Astrocyte (in vitro differentiated cells and primary cell): ENCODE measurements at regions not wholly inside any gene's neighbourhood (a gene's known extent, or its start where the extent isn't known, plus 50 kb on each side); places are given as distances from the start of the nearest gene placed in this dataset.

Source experiments
- EZH2 ChIP-seq: IDR thresholded peaks from 2 replicates; pipeline ENCODE4 v1.6.1; 2012; ENCODE audit warnings: mild to moderate bottlenecking, low read length, inconsistent platforms; ENCODE audit not compliant: insufficient read depth
- TF ChIP-seq, protein P1 (sequence below): IDR thresholded peaks from 2 replicates; pipeline ENCODE4 v1.5.1; 2011; ENCODE audit warnings: low read depth, mild to moderate bottlenecking, inconsistent platforms, low read length, moderate library complexity; ENCODE audit not compliant: insufficient read depth

DNA sequence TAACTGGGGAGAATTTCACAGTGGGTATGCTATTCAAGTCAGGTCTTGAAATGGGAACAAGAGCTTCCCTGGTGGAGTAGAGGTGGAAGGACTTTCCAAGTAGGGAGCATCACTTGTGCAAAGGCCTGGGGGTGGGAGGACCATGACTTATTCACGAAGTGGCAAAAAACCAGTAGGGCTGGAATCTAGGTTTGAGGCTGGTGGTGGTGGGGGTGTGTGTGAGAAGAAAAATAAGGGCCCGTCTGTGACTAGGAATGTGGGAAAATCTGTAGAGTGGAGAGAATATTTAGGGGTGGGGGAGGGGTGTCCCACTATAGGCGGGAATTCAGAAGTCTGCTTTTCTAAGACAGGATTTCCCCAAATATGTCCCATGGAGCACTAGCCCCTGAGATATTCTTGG lies 271.9 kb upstream of the TBL1XR1 start:
- TF ChIP-seq, protein P1, sequence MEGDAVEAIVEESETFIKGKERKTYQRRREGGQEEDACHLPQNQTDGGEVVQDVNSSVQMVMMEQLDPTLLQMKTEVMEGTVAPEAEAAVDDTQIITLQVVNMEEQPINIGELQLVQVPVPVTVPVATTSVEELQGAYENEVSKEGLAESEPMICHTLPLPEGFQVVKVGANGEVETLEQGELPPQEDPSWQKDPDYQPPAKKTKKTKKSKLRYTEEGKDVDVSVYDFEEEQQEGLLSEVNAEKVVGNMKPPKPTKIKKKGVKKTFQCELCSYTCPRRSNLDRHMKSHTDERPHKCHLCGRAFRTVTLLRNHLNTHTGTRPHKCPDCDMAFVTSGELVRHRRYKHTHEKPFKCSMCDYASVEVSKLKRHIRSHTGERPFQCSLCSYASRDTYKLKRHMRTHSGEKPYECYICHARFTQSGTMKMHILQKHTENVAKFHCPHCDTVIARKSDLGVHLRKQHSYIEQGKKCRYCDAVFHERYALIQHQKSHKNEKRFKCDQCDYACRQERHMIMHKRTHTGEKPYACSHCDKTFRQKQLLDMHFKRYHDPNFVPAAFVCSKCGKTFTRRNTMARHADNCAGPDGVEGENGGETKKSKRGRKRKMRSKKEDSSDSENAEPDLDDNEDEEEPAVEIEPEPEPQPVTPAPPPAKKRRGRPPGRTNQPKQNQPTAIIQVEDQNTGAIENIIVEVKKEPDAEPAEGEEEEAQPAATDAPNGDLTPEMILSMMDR: no peak
- no peak for TF ChIP-seq EZH2
